LNCaP clone FGC (cell line): ENCODE measurements at regions not wholly inside any gene's neighbourhood (a gene's known extent, or its start where the extent isn't known, plus 50 kb on each side); places are given as distances from the start of the nearest gene placed in this dataset.

Experiments
- DNase-seq: peaks from one replicate; pipeline ENCODE4 v3.0.0-alpha.2; 2011; ENCODE audit warnings: low read depth
- H3K4me3 ChIP-seq: 2 replicates; pipeline ENCODE4 v1.5.1; 2011; ENCODE audit warnings: mild to moderate bottlenecking, low read depth, low read length, control low read depth
- TF ChIP-seq, protein P1 (sequence below): IDR thresholded peaks from 2 replicates; pipeline ENCODE4 v1.5.1; 2012; ENCODE audit warnings: mild to moderate bottlenecking; ENCODE audit not compliant: control insufficient read depth, insufficient read depth; ENCODE audit errors: extremely low read depth

DNA sequence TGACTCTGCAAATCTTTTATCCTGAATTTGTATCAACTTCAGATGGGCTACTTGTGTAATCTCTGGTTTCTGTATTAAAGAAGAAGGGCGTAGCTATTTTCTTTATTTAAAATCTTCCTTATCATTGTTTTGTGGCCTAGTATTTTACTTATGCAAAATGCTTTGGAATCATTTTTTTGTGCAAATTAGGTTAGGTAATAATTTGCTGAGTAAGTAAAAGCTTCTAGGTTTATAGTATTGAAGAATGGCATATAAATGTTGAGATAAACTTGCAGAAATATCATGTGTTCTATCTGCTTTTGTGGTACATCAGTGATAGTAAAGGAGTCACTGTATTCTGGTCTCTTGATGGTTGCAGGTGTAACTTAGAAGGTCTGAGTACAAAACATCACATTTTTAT, 197.2 kb upstream of the IL15 start:
- H3K4me3 ChIP-seq: no peak overlapping the region
- no peak for DNase-seq

DNA sequence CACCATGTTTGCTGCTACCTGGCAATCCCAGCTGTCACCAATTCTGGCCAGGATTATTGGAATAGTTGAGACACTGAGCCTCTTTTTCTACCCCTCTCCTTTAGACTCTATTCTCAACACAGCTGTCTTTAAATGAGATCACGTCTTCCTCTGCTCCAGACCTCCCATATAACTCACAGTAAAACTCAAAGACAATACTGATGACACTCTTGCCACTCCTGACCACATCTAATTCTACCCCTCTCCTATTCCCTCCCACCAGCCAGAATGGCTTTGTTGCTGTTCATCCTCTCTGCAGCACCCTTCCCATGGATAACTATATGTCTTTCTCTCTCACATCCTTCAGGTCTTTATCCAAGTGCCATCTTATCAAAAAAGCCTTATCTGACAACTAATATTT, 188.6 kb upstream of the IL15 start:
- no peak overlapping the region for H3K4me3 ChIP-seq
- DNase-seq: no peak
- TF ChIP-seq, protein P1, sequence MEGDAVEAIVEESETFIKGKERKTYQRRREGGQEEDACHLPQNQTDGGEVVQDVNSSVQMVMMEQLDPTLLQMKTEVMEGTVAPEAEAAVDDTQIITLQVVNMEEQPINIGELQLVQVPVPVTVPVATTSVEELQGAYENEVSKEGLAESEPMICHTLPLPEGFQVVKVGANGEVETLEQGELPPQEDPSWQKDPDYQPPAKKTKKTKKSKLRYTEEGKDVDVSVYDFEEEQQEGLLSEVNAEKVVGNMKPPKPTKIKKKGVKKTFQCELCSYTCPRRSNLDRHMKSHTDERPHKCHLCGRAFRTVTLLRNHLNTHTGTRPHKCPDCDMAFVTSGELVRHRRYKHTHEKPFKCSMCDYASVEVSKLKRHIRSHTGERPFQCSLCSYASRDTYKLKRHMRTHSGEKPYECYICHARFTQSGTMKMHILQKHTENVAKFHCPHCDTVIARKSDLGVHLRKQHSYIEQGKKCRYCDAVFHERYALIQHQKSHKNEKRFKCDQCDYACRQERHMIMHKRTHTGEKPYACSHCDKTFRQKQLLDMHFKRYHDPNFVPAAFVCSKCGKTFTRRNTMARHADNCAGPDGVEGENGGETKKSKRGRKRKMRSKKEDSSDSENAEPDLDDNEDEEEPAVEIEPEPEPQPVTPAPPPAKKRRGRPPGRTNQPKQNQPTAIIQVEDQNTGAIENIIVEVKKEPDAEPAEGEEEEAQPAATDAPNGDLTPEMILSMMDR: no peak

More for the DNA sequence above, 197.2 kb upstream of the IL15 start:
- TF ChIP-seq, protein P1: no peak

DNA sequence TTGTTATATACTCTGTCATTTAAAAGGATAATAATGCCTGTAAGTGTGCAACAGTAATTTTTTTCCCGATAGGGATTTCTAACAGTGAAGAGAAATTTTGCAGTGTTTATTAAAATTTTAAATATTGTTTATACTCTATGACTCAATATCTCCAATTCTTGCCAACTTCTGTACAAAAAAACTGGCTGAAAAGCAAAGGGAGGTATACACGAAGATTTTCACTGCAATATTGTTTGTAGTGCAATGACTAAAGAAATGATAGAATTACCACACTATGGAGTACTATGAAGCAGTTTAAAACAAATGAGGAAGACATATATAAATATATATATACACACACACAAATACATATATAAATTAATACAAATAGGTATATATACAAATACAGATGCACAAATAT, 187.9 kb upstream of the IL15 start:
- DNase-seq: no peak
- no peak overlapping the region for H3K4me3 ChIP-seq
- TF ChIP-seq, protein P1: no peak

DNA sequence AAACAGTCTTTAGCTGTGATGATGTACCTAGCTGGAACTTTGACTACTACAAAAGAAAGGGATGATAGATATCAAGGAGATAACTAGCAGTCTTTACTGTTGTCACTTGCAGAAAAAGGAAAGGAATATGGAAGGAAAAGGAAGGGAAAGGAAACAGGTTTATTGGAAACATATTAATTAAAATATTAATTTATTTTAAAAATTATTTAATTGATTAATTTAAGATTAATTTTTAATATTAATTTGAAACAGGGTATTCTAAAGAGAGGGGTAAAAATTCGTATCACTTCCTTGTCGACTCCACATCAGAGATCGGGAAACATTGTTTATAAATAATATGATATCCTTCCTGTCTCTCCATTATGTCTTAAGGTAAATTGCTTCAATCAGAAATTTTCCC, 186.5 kb upstream of the IL15 start:
- H3K4me3 ChIP-seq: no peak overlapping the region
- DNase-seq: no peak
- TF ChIP-seq, protein P1: no peak

DNA sequence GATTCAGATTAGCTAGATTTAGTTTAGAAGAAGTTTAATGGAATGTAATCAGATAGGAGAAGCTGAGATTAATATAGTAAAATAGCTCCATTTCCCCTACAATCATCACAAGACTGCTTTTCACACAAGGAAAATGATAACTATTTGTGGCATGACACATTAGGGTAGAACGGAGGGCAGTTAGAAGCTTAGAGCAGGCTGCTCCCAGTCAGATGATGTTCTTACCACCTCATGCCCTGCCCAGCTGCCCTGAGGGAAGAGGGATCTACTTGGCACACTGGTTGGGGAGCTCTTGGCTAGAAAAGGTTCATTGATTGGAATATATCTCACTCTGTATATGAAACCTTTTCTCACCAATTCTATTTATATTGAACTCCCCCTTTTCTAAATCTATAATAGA, 180.7 kb upstream of the IL15 start:
- no peak overlapping the region for H3K4me3 ChIP-seq
- TF ChIP-seq, protein P1: no peak
- DNase-seq: no peak

DNA sequence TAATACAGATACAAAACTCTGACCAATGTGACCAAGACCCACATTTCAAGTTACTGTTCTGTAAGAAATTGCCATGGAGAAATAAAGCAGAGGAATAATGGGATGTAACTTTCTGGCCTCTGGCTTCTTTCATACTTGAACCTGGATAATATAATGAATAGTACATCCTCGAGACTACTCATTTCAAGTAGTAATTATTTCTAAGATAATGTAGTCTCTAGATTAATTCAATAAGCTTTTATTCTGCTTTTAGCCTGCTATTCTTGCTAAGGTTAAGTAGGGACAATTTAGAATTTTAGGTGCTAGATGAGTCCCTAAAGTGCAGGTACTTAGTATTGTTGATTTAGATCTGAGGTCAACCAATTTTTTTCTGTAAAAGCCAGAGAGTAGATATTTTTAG, 178.7 kb upstream of the IL15 start:
- TF ChIP-seq, protein P1: no peak

DNA sequence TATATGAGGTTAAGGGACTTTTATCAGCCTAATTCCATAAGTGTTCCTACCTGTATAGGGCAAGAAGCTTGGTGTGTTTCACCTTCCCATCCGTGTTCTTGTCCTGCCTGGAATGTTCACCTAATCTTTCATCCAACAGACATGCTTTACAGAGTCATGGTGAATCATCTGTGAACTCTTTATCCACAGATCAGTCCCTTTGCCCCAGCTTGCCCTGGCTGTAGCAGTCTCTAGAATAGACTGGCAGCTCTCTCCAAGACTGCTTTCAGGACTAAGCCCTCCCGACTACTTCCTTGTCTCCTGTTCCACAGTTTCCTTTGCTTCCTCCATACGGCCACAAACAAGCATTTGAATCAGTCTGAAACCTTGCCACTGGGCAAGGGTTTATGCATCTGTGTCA, 177.9 kb upstream of the IL15 start:
- H3K4me3 ChIP-seq: no peak overlapping the region
- TF ChIP-seq, protein P1: no peak
- DNase-seq: no peak

More for the DNA sequence above, 178.7 kb upstream of the IL15 start:
- no peak overlapping the region for H3K4me3 ChIP-seq
- no peak for DNase-seq
